ENCODE measurements at regions not wholly inside any gene's neighbourhood (a gene's known extent, or its start where the extent isn't known, plus 50 kb on each side); places are given as distances from the start of the nearest gene placed in this dataset.

DNA sequence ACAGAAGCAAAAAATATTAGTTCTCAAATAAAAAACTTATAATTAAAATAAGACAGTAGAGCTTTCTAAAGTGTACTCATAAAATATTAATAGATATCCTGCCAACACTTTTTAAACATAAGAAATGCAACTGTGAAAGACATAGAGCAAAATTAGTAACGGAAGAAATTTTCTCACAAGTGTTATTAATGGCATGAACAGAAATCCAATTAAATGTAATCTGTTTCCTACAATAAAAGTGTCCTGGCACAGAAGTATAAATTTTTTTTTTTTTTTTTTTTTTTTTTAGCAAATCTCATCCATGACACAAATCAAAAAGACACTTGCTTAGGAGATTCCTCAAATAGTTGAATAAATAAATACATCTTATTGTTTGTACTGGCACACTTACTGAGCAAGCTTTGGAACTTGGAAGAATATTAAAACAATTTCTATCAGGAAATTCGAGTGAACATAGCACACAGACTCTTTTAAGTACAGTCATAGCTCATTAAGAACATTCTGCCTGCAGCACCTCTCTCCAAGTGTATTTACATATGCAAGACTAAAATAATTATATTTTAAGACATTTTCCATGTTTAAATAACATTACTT, 227.2 kb upstream of the ROBO2 start:
- no peak for DNase-seq (ENCODE audit: low read depth)

DNA sequence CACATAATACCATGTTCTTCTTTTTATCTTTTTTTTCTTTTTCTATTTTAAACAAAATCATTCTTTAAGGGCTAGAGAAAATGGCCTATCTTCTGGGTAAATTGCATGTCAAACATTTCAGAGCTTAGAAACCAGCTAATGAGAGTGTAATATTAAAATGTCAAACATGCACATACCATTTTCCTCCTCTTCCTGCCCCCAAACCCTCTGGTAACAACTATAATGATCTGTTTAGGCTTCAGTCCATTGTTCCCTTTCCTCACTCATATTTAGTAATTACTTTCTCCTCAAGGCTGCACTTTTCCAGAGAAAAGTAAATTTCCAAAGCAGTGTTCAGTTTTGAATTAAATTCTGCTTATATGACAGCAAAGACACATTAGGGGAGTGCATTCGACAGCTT, 224.3 kb upstream of the ROBO2 start:
- no peak for DNase-seq (ENCODE audit: low read depth)

DNA sequence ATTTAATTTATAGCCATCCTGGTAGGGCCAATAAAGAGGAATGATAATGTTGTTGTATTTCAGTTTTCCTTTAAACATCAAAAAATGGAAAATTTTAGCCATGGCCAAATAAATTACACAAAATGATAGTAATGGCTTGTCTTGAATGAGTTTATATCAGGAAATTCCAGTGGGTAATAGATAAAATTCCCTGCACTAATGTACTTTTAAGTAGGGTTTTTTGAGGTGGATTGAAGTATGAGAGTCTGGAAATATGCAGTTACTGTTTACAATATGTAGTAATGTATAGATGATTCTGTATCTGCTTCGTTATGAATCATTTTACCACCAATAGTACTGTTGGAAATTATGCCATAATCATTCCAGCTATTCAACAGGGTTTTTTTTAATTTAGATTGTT, 219.4 kb upstream of the ROBO2 start:
- DNase-seq (ENCODE audit: low read depth): no peak

DNA sequence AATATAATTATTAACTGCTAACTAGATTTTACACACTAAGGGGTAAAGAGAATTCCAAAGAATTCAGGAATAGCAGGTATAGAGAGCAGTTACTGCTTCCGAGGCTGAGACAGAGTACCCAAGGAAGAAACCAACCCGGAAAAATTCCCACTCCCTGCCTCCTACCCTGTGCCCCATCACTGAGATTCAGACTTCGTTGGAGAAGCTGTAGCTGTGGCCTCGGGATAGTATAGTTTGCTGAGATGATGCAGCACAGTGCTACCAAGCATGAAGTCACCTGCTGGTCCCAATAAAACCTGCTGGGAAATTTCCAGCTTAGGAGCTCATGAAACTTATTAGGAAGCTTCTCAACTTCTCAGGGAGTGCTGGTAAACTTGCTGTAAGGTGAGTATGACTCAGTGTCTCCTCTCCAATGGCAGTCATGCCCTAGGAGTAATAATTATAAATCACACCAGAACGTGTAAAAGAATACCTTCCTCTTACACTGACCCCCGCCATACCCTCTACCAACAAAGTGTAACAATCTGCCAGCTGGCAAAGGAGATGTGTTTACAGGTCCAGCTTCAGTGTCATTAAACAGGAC, 215.2 kb upstream of the ROBO2 start:
- no peak for DNase-seq (ENCODE audit: low read depth)

DNA sequence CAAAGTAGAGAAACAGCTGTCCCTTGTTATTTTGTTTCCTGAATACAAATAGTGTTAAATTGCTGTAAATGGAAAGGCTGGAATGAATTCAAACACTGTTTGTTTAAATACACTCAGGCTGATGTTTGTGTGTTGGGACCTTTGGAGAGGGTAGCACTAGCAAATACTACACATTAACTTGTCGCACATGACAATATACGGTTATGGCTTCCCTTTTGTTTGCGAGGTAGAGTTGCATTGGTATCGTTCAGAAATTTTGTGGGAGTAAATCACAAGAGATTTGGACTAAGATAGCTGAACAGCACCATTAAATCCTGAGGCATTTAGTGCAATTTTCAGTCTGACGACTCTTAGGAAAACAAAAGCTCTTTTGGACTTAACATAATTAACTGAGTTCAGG, 213.0 kb upstream of the ROBO2 start:
- DNase-seq (ENCODE audit: low read depth): no peak

DNA sequence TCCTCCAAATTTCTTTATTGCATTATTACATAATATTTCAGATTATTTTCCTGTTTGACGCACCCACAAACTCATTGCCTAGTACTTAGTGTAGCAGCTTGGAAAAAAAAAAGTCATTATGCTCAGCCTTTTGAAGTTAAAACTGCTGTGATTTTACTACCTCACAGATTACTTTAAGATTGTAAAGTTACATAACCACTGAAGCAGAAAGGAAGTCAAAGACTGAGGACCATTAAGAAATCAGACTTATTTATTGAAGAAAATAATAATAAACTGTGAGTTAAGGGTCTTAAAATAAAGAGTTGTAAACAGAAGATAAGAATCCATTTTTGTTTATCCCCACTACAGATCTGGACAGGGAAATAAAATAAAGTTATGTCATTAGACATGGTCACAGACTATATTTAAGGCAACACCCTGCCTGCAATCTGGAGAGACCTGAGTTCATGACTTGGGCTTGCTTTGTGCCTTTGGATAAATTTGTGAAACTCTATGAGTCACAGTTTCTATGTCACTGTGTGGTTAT, 212.1 kb upstream of the ROBO2 start:
- no peak for DNase-seq (ENCODE audit: low read depth)

DNA sequence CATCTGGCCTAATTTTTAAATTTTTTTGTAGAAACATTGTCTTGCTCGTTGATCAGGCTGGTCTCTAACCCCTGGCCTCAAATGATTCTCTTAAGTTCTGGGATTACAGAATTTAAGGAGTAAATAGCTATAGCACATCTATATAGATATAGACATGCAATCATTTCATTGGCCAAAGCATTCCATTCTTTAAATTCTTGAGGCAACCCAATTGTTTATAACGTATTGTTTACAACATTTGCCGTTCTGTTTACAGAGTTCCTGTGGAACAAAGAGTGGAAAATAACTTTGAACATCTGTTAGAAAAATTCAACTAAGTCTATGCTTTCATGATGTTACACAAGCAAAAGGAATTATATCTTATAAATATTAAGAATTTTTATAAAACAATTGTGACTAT, 205.2 kb upstream of the ROBO2 start:
- DNase-seq (ENCODE audit: low read depth): no peak

DNA sequence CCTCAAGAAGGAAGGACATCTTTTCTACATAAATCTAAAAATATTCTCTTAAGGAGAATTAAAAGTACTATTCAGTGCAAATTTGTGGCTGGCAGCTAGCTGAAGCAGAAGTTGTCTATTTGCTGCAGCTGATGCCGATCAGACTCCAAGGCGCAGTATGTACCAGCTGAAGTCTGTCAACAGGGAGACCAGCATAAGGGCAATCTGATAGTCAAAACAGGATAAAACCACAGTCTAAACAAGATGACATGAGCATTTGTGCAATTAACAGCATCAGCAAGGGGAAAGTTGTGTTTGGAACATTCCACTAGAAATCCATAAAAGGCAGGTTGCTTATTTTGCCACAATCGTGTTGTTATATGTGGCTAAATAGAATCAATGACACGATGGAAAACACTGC, 198.2 kb upstream of the ROBO2 start:
- DNase-seq (ENCODE audit: low read depth): no peak

DNA sequence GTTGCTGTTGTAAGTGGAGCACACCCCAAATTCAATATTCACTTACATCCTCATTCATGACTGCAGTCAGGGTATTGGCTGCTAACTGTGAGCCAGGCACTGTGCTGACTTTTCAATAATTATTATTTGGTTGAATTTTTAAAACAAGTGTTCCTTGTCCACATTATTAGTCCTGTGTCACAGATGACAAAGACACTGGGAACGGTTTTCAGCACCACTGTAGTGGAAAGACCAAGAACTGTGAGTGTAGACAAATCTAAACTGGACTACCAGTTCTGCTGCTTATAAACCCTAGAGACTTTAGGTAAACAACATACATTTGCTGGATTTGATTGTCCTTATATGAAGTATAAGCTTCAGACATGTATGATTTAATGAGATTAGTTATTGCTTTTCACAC, 197.7 kb upstream of the ROBO2 start:
- DNase-seq (ENCODE audit: low read depth): no peak

DNA sequence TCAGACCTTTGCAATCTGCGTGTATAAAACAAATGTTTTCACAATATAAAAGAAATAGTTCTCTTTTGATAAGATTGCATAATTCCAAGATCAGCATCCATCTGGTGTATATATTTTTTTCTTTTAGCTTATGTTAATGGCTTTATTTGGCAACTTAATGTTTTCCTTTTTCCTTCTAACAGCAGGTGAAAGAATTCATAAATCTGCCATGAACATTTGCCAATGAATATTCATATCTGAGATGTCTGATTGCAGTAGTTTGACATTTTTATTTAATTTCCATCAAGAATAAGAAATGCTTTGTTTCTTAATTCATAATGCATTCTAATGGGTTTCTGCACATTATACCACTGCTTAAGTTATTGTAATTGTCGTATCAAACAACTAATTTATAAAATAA, 184.4 kb upstream of the ROBO2 start:
- DNase-seq (ENCODE audit: low read depth): no peak

DNA sequence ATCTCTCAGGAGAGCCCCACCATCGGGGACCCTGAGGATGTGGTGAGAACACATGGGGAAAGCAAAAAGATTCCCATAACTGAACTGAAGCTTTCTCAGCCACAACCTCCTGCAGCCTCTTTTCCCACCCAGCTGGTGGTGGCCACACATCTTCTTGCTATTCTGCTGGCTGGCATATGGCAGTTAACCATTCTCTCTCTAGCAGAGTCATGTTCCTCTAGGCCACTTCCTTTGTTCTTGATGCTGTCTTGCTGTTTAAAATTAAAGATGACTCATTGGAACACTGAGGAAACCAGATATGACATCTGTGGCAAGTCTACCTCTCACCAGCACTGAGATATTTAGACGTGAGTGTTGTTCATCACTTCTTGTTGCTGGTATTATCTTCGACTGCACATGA, 180.3 kb upstream of the ROBO2 start:
- DNase-seq (ENCODE audit: low read depth): peak; percentile 13

DNA sequence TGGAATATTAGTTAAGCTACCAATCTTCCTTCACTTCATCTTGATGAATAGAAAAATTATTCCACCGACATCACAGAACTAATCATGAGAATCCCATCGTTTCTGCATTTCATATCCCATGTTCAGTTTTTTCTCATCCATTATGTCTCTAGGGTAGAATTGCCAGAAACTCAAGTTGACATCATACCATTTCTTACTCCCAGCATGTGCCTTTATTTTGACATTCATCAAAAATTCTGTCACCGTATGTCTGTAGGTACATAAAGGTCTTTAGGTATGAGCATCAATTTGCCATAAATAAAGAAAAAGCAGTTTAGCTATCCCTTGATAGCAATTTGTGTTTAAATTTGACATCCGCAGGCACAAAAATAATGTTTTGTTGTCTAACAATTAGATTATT, 175.5 kb upstream of the ROBO2 start:
- no peak for DNase-seq (ENCODE audit: low read depth)

DNA sequence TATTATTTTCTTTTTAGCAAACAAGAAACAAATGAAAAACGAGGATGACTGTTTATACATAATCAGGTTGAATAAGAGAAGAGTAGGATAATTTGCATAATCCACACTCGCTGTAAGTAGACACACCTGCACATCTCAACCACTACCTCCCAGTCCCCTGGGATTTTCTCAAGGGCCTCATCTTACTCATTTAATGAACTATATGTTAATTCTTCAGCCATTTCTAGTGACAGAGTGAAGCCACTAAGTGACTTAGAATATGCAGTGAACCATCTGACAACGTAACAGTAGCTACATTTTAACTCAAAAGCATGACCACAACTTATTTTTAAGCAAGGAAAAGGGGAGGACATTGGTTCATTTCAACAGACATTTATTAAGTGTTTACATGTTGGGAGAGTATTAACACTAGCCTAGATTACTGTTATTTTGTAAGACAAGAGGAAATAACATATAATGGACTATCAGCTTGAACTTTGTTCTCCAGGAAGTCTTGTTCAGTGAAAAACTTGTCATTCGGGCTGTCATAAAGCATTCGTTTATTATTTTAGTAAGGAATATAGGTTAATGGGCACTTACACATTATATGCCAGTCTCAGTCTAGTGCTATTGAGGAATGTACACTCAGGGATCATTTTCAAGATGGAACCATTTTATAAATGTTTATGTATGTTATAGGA, 173.0 kb upstream of the ROBO2 start:
- DNase-seq (ENCODE audit: low read depth): no peak

DNA sequence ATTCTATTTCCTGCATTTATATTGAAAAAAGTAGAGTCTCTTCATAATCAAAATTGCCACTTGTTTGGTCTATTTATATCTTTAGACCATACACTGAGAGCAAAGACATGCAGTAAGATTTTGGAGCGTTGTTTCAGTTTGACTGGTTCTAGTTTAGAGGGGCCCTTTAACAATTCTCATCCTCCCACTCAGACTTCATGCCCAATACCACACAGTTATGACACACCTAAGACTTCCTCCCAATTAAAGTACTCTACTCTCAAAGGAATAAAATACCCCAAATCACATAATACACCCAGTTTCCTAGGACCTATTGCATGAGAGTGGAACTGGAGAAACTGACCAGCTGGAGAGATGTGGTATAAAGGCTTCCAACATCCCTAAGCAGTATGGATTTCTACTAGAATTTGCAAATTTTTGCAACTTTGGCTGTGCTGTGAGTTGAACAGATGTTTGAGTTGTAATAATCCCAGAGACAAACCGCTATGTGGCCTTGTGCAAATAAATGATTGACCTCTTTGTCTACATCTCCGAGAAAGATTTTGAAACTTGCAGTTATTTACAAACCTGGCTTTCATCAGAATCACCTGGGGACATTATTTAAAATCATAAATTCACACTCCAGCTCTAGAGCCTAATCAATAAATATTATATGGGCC, 170.0 kb upstream of the ROBO2 start:
- no peak for DNase-seq (ENCODE audit: low read depth)

DNA sequence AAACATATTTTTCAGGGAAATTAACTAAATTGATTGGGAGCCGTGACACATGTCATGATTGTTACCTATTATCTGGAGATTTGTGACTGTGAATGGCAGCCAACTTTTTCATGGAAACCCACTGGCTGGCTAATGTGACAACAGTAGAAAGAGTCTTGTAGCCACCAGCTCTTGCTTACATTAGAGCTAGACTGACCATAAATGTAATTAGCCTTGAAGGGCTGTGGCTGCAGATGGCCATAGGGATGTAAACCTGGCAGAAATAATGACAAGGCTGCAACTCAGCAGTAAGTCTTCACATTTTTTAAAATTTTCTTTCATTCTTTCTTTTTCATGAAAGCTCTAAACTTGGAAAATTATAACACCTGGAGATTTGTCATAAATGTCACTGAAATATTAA, 168.2 kb upstream of the ROBO2 start:
- no peak for DNase-seq (ENCODE audit: low read depth)

DNA sequence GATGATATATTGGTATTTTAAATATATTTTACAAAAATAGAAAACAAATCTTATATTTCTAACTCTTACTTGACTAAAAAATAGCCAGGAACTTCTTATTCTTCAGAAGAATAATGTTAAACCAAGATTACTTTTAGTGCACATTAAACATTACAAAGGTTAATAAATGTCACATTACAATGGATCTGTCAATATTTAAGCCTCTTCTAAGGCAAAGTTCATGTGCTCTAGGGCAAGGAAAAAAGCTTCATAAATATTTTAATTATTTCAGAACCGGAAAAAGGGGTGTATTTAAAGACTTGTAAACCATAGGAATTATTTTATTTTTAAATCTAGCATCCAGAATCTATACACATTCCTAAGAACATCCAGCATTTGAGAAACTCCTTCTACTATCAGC, 166.9 kb upstream of the ROBO2 start:
- no peak for DNase-seq (ENCODE audit: low read depth)

DNA sequence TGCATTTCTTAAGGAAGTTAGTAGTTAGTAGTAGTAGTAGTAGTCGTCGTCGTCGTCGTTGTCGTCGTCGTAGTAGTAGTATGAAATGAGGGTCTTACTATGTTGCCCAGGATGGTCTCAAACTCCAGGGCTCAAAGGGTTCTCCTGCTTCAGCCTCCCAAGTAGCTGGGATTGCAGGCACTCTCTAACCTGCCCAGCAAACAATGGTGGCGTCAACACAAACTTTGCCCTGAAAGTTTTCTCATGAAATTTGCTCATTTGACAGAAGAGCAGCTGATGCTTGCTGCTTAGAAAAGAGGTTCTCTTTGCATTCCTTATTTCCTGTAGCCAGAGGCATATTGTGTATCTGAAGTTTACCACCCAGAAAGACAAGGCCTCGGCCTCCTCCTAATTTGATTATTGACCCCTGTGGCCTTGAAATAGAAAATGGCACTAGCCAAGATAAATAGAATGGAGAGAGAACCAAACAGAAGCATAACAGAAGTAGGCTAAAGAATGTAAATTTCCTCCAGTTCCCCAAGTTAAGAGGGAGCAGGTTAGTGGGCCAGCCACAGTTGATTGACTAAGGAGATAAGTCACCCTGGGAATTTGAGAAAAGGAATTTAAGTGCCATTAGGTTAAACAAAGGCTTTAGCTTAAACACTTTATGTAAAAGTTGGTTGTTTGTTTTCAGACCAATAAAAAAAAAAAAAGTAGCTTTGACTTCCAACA, 166.2 kb upstream of the ROBO2 start:
- no peak for DNase-seq (ENCODE audit: low read depth)

DNA sequence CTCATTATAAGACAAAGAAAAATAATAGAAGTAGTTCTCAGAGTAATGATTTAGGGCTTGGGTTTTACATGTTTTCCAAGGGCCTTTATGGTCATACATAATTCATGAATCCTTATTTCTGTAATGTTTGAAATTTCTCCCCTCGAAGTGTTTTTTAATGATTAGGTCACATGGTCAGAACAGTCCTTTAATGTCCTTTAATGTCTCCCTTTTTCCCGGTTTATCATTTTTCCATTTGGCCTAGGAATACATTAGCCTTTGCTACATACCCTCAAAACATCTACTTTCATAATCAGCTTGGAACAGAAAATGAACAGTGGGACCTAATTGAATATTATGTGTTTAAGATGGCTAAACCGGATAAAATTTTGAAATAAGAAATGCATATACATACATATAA, 159.9 kb upstream of the ROBO2 start:
- DNase-seq (ENCODE audit: low read depth): no peak

DNA sequence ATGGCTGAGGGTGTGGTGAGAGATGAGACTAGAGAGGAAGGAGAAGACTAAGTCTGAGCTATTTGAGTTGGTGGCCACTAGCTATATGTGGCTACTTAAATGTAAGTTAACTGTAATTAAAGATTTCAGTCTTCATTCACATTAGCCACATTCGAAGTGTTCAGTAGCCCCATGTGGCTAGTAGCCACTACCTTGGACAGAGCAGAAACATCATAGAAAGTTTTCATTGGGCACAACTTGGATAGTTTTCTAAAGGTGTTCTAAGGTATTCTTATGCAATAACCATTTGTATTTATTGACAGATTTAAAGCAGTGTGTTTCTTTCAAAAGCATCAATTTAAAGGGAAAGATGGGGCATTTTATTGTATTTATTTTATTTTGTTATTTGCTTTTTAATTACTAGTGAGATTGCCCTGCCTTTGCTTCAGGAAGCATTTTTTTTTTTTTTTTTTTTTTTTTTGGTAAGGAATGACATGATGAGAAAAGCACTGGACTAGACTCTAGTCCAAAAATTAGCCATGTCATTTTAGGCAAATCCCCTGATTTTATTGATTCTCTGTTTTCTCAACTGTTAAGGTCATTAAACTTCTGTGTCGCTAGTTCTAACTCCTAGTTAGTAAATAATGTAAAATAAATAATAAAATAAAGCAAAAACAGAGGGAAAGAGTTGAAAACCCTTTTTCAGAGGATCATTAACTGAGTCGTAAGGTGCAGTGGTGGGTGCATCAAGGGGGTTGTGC, 153.0 kb upstream of the ROBO2 start:
- no peak for DNase-seq (ENCODE audit: low read depth)

DNA sequence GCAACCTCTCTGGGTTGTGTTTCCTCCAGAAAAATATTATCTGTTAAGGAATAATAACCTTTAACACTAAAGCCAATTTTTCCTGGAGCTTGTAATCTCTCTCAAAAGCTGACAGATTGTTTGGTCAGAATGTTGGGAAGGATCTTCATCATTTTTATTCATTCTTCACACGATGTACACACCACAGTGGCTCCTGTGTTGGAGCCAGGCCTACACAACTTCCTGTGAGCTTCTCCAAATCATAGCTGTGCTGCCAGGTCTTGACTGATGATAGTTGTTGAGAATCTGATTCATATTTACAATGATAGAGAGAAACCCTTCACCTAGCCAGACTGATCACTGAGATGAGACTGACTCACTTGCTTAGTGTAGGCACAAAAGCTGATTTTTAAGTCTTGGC, 151.0 kb upstream of the ROBO2 start:
- peak; percentile 14 for DNase-seq (ENCODE audit: low read depth)

DNA sequence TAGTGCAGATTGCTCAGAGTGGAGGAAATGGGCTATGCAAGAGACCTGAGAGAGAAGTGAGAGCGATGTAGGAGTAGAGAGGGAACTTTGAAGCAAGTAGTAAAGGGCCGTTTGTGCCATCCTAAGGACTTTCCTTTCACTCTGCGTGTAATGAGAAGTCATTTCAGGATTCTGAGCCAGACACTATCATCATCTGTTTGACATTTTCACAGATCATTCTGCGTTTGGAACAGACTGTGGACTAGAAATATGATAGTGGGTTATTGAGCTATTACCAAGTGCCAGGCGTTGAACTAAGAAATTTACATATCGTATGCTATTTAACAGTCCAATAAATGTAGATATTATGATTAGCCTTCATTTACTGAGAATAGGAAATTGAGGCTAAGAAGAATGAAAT, 150.0 kb upstream of the ROBO2 start:
- DNase-seq (ENCODE audit: low read depth): no peak

DNA sequence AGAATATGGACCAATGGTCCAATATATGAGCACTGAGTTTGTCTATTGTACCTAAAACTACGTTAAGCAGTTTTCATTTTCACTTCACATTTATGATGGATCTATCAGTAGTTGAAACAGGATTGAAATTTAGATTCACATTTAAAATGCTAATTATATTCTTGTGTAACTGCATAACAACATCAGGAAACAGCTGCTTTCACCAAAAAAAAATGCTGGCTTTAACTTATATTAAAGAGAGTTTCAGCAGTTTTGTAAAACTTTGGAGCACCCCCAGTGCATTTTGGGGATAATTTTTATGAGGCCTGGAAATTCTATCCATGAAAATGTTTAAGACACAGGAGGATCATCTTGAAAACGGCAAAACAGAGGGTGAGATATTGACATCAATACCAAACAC, 142.8 kb upstream of the ROBO2 start:
- DNase-seq (ENCODE audit: low read depth): no peak

Data from HS-5 (cell line).